Activated CD8-positive, alpha-beta T cell treated with anti-CD3 and anti-CD28 coated beads for 36 hours (primary cell): ENCODE measurements at regions not wholly inside any gene's neighbourhood (a gene's known extent, or its start where the extent isn't known, plus 50 kb on each side); places are given as distances from the start of the nearest gene placed in this dataset.

Source experiments
- ATAC-seq: fragments of 200-7000 bp; cut with Tn5 transposase; one replicate; pipeline ENCODE4 v1.10.0; 2021; ENCODE audit warnings: mild to moderate bottlenecking, moderate library complexity
- CTCF ChIA-PET: fragments of 350-600 bp; sonication (Branson Sonifier 250); formaldehyde crosslinking; loops from one replicate; lab custom pipeline; 2021; ENCODE audit warnings: antibody characterized with exemption; lab: Charles Lee
- POLR2A ChIA-PET: fragments of 350-600 bp; sonication (Branson Sonifier 250); formaldehyde crosslinking; loops from one replicate; lab custom pipeline; 2021; ENCODE audit warnings: antibody characterized with exemption; lab: Charles Lee
- DNase-seq: peaks from one replicate; pipeline ENCODE4 v3.0.0-alpha.2; 2020
- H3K27ac Mint-ChIP-seq: one replicate; pipeline ENCODE4 v1.8.0; 2021; ENCODE audit warnings: mild to moderate bottlenecking, mixed read lengths
- H3K27me3 Mint-ChIP-seq: one replicate; pipeline ENCODE4 v1.8.0; 2021; ENCODE audit warnings: mixed read lengths
- H3K36me3 Mint-ChIP-seq: one replicate; pipeline ENCODE4 v1.8.0; 2021; ENCODE audit warnings: low read depth, mixed read lengths
- H3K4me1 Mint-ChIP-seq: one replicate; pipeline ENCODE4 v1.8.0; 2021; ENCODE audit warnings: low read depth, mixed read lengths
- H3K4me3 Mint-ChIP-seq: one replicate; pipeline ENCODE4 v1.8.0; 2021; ENCODE audit warnings: mild to moderate bottlenecking, moderate library complexity, mixed read lengths
- H3K9me3 Mint-ChIP-seq: one replicate; pipeline ENCODE4 v1.8.0; 2021; ENCODE audit warnings: mixed read lengths
- CTCF ChIP-seq: fragments of 200-600 bp; IDR thresholded peaks from one replicate; pipeline ENCODE4 v1.8.0; 2022; ENCODE audit warnings: antibody characterized with exemption, mild to moderate bottlenecking
- intact Hi-C: fragments of 100-400 bp; cut with micrococcal nuclease; formaldehyde crosslinking; loops from one replicate; pipeline ENCODE4 v1.10.0; 2022

- ATAC-seq (no peak), DNase-seq (no peak)
- Mint-ChIP-seq H3K36me3 (no peaks in the 10 kb centered on the region), H3K4me3 (no peak overlapping the region), H3K27ac (no peak overlapping the region), H3K27me3 (peaks cover 2% of the 10 kb centered on the region), H3K4me1 (no peaks in the 10 kb centered on the region), H3K9me3 (no peaks in the 10 kb centered on the region)
- intact Hi-C loops: no loop called here
- no peak for TF ChIP-seq CTCF
- CTCF ChIA-PET: no interaction called here
- POLR2A ChIA-PET: no interaction called here
Measured at GRCh38 chrX:110955706-110956105, 140.3 kb upstream of the PAK3 start.

DNA sequence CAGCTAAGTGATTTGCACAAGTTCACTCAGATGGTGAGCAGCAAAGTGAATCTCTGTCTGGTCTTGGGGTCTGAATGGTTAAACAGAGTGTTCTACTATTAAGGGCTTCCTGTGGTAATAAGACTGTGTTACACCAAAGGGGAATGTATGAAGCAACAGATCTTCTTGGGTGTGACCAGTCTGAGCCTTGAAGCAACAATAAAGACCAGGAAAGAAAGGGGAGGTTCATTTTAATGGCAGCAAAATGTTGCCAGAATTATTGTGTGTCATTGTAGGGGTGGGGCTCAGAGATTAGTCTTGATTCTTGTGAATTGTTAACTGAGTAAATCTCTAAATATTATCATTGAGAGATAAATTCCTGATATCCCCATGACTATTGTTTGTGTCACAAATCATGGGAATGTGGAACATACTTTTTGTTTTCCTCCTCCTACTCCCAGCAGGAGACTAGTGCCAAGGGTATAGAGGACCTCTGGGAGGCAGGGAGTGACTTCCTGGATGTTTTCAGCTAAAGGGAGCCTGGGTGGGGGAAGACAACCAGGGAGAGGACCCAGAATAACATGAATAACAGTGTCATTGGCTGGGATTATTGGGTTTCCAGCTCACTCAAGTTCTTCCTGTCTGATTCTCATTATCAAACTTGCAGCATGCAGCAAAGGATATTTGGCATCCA is 141.4 kb upstream of the PAK3 start:
- ChIA-PET POLR2A (no interaction called here), CTCF (no interaction called here)
- no peaks in the 10 kb centered on the region for H3K9me3 Mint-ChIP-seq
- no peak for TF ChIP-seq CTCF
- DNase-seq (no peak), ATAC-seq (no peak)
- intact Hi-C loops: no loop called here
- no peaks in the 10 kb centered on the region for H3K4me1 Mint-ChIP-seq
- H3K4me3 Mint-ChIP-seq: no peak overlapping the region
- H3K27ac Mint-ChIP-seq: no peak overlapping the region
- H3K27me3 Mint-ChIP-seq: peaks cover 2% of the 10 kb centered on the region
- no peaks in the 10 kb centered on the region for H3K36me3 Mint-ChIP-seq

- no peak for ATAC-seq
- POLR2A ChIA-PET: no interaction called here
- CTCF ChIA-PET: no interaction called here
- Mint-ChIP-seq H3K4me3 (no peak overlapping the region), H3K36me3 (no peaks in the 10 kb centered on the region), H3K4me1 (no peaks in the 10 kb centered on the region), H3K9me3 (no peaks in the 10 kb centered on the region), H3K27me3 (peaks cover 2% of the 10 kb centered on the region), H3K27ac (no peak overlapping the region)
- no peak for DNase-seq
- no peak for TF ChIP-seq CTCF
- intact Hi-C loops: no loop called here
Measured at GRCh38 chrX:110951472-110952269, 144.3 kb upstream of the PAK3 start.

GRCh38 chrX:110944751-110945675 is 149.4 kb upstream of the CHRDL1 start:
- H3K4me3 Mint-ChIP-seq: no peak overlapping the region
- H3K4me1 Mint-ChIP-seq: no peaks in the 10 kb centered on the region
- intact Hi-C loops: no loop called here
- TF ChIP-seq CTCF: no peak
- H3K9me3 Mint-ChIP-seq: no peaks in the 10 kb centered on the region
- ATAC-seq (no peak), DNase-seq (no peak)
- no peak overlapping the region for H3K27ac Mint-ChIP-seq
- POLR2A ChIA-PET: no interaction called here
- H3K36me3 Mint-ChIP-seq: no peaks in the 10 kb centered on the region
- peaks cover 10% of the 10 kb centered on the region for H3K27me3 Mint-ChIP-seq
- CTCF ChIA-PET: no interaction called here
